Keratinocyte (primary cell): ENCODE measurements at regions not wholly inside any gene's neighbourhood (a gene's known extent, or its start where the extent isn't known, plus 50 kb on each side); places are given as distances from the start of the nearest gene placed in this dataset.

Experiments
- DNase-seq: peaks from one replicate; pipeline ENCODE4 v3.0.0-alpha.2; 2011; ENCODE audit warnings: low read depth, missing footprints, low spot score
- FAIRE-seq: peaks from 2 replicates; lab custom pipeline; 2011; peaks lifted over from hg19 to GRCh38; lab: Jason Lieb, UNC
- H2AFZ ChIP-seq: 2 replicates; pipeline ENCODE4 v1.6.0; 2012; ENCODE audit warnings: low read length, control low read depth, inconsistent platforms; ENCODE audit not compliant: control insufficient read depth
- H3K27ac ChIP-seq: 2 replicates; pipeline ENCODE4 v1.5.1; 2011; ENCODE audit warnings: low read length; ENCODE audit not compliant: control insufficient read depth, insufficient read depth
- H3K27me3 ChIP-seq: 3 replicates; pipeline ENCODE4 v1.6.0; 2011; ENCODE audit warnings: low read length; ENCODE audit not compliant: control insufficient read depth, insufficient read depth; ENCODE audit errors: extremely low read depth
- H3K36me3 ChIP-seq, 2 experiments: 2 replicates in 1 of 2; 3 replicates in 1 of 2; pipeline ENCODE4 v1.5.1; 2011; ENCODE audit warnings: low read length in 2 of 2, mild to moderate bottlenecking in 1 of 2; ENCODE audit not compliant: control insufficient read depth in 2 of 2, insufficient read depth in 2 of 2; ENCODE audit errors: extremely low read depth in 1 of 2
- H3K4me1 ChIP-seq: 3 replicates; pipeline ENCODE4 v1.5.1; 2011; ENCODE audit warnings: low read length; ENCODE audit not compliant: control insufficient read depth, insufficient read depth; ENCODE audit errors: extremely low read depth
- H3K4me2 ChIP-seq: 3 replicates; pipeline ENCODE4 v1.6.0; 2011; ENCODE audit warnings: low read depth, low read length; ENCODE audit not compliant: control insufficient read depth, insufficient read depth; ENCODE audit errors: extremely low read depth
- H3K4me3 ChIP-seq, 3 experiments: fragments of 200-600 bp in 1 of 3; sonication (generic) in 1 of 3; 2 replicates in 2 of 3; 3 replicates in 1 of 3; pipeline ENCODE4 v1.5.1; 2011 to 2016; ENCODE audit warnings: low read length in 3 of 3, mild to moderate bottlenecking in 3 of 3, control low read depth in 2 of 3, inconsistent platforms in 1 of 3, low read depth in 1 of 3, mixed read lengths in 1 of 3, mixed run types in 1 of 3, moderate library complexity in 1 of 3; ENCODE audit not compliant: control insufficient read depth in 2 of 3, insufficient read depth in 2 of 3; ENCODE audit errors: extremely low read depth in 1 of 3
- H3K79me2 ChIP-seq: 2 replicates; pipeline ENCODE4 v1.6.0; 2012; ENCODE audit warnings: low read length; ENCODE audit not compliant: control insufficient read depth, insufficient read depth
- H3K9ac ChIP-seq: 3 replicates; pipeline ENCODE4 v1.6.0; 2011; ENCODE audit warnings: low read length; ENCODE audit not compliant: control insufficient read depth, insufficient read depth; ENCODE audit errors: extremely low read depth
- H3K9me1 ChIP-seq: 3 replicates; pipeline ENCODE4 v1.6.0; 2011; ENCODE audit warnings: low read length; ENCODE audit not compliant: control insufficient read depth, insufficient read depth; ENCODE audit errors: extremely low read depth
- H3K9me3 ChIP-seq: 2 replicates; pipeline ENCODE4 v1.5.1; 2012; ENCODE audit warnings: low read depth, low read length; ENCODE audit not compliant: control insufficient read depth
- H4K20me1 ChIP-seq: 3 replicates; pipeline ENCODE4 v1.6.0; 2011; ENCODE audit warnings: low read length; ENCODE audit not compliant: control insufficient read depth, insufficient read depth; ENCODE audit errors: extremely low read depth
- EZH2 ChIP-seq: IDR thresholded peaks from one replicate; pipeline ENCODE4 v1.6.1; 2012; ENCODE audit warnings: inconsistent platforms, mild to moderate bottlenecking, low read length, moderate library complexity
- dilution Hi-C: fragments of 300-500 bp; cut with MboI; formaldehyde crosslinking; loops from one replicate; pipeline ENCODE4 v1.7.0; 2020; ENCODE audit warnings: low sequenced_read_pairs; ENCODE audit not compliant: extremely low pct_ligation_motif_present
- TF ChIP-seq, protein P1 (sequence below), 3 experiments: IDR thresholded peaks in 1 of 3; conservative IDR thresholded peaks in 1 of 3; optimal IDR thresholded peaks in 1 of 3; 2 replicates in 2 of 3; 3 replicates in 1 of 3; pipeline versions ENCODE3 to v1.5.1; 2011; ENCODE audit warnings: low read length in 3 of 3, mild to moderate bottlenecking in 3 of 3, moderate library complexity in 2 of 3, control low read depth in 1 of 3, inconsistent platforms in 1 of 3; ENCODE audit not compliant: insufficient read depth in 2 of 3; ENCODE audit errors: extremely low read depth in 1 of 3

DNA sequence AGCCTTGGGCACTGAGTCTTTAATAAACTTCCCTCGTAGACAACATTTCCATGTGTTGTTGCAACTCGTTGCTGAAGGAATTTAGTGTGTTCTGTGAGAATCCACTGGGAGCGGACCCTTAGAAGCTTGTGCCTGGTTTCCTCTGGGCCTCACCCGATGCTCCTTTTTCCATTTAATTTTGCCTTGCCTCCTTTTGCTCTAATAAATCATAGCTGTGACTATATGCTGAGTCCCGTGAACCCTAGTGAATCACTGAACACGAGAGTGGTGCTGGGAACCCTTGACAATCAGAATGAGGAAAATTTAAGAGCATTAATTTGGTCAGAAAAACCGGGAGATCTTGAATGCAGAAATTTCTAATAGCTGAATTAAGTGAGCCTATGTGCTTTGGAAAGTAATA lies 291.1 kb upstream of the ZNF608 start:
- FAIRE-seq (no peak), DNase-seq (no peak)
- H3K9me3 ChIP-seq = no peaks in the 10 kb centered on the region
- H4K20me1 ChIP-seq = no peaks in the 10 kb centered on the region
- H3K4me1 ChIP-seq = no peaks in the 10 kb centered on the region
- H3K4me2 ChIP-seq = no peak overlapping the region
- H2AFZ ChIP-seq = no peak overlapping the region
- TF ChIP-seq EZH2 = no peak
- TF ChIP-seq, protein P1, sequence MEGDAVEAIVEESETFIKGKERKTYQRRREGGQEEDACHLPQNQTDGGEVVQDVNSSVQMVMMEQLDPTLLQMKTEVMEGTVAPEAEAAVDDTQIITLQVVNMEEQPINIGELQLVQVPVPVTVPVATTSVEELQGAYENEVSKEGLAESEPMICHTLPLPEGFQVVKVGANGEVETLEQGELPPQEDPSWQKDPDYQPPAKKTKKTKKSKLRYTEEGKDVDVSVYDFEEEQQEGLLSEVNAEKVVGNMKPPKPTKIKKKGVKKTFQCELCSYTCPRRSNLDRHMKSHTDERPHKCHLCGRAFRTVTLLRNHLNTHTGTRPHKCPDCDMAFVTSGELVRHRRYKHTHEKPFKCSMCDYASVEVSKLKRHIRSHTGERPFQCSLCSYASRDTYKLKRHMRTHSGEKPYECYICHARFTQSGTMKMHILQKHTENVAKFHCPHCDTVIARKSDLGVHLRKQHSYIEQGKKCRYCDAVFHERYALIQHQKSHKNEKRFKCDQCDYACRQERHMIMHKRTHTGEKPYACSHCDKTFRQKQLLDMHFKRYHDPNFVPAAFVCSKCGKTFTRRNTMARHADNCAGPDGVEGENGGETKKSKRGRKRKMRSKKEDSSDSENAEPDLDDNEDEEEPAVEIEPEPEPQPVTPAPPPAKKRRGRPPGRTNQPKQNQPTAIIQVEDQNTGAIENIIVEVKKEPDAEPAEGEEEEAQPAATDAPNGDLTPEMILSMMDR (optimal IDR thresholded peaks at IDR 0.05 in 1 of 3, IDR thresholded peaks at IDR 0.05 in 1 of 3, conservative IDR thresholded peaks at IDR 0.05 in 1 of 3; ENCODE audit: extremely low read depth in 1 of 3, insufficient read depth in 2 of 3, low read length in 3 of 3) = no peak
- H3K27ac ChIP-seq = no peak overlapping the region
- no peaks in the 10 kb centered on the region for H3K27me3 ChIP-seq
- no peak overlapping the region for H3K4me3 ChIP-seq
- H3K79me2 ChIP-seq = no peaks in the 10 kb centered on the region
- H3K9ac ChIP-seq = no peak overlapping the region
- dilution Hi-C loops = no loop called here
- no peaks in the 10 kb centered on the region for H3K9me1 ChIP-seq
- no peaks in the 10 kb centered on the region for H3K36me3 ChIP-seq

DNA sequence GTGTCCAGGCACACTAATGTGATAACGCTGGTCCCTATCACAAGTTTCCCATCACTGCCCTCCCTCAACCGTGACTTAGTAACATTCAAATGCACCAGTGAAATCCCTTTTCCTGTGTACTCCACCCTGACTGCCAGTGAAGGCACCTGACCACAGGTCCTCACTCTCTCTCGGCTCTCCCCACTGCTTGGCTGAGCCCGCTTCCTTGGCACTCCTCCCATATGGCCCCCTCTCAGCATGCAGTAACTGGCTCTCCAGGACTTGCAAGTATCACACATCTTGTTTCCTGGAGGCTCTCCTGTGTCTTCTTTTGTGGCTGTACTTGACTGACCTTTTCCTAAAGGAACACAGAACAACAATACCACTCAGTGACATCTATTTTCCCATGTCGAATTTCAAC lies 292.0 kb upstream of the ZNF608 start:
- Histone ChIP-seq H3K9me1 (no peaks in the 10 kb centered on the region), H3K9me3 (no peaks in the 10 kb centered on the region), H3K9ac (no peak overlapping the region), H3K79me2 (no peaks in the 10 kb centered on the region), H3K27ac (no peak overlapping the region), H4K20me1 (no peaks in the 10 kb centered on the region), H3K4me2 (no peak overlapping the region), H3K27me3 (no peaks in the 10 kb centered on the region), H3K4me3 (no peak overlapping the region), H3K36me3 (no peaks in the 10 kb centered on the region), H3K4me1 (peaks cover 2% of the 10 kb centered on the region), H2AFZ (no peak overlapping the region)
- DNase-seq (no peak), FAIRE-seq (no peak)
- dilution Hi-C loops = no loop called here
- TF ChIP-seq, protein P1 (optimal IDR thresholded peaks at IDR 0.05 in 1 of 3, IDR thresholded peaks at IDR 0.05 in 1 of 3, conservative IDR thresholded peaks at IDR 0.05 in 1 of 3; ENCODE audit: extremely low read depth in 1 of 3, insufficient read depth in 2 of 3, low read length in 3 of 3) = no peak
- TF ChIP-seq EZH2 = no peak
